Lower leg skin (tissue), 4 donors: ENCODE measurements at regions not wholly inside any gene's neighbourhood (a gene's known extent, or its start where the extent isn't known, plus 50 kb on each side); places are given as distances from the start of the nearest gene placed in this dataset.

ENCODE experiments used
- DNase-seq, 2 donors: peaks; one replicate each; pipeline ENCODE4 v3.0.0-alpha.2; 2019; ENCODE audit warnings: low spot score in 2 of 2
- H3K4me3 ChIP-seq: fragments of 200-600 bp; sonication (generic); 2 replicates; pipeline ENCODE4 v1.5.1; 2017; ENCODE audit warnings: mild to moderate bottlenecking, low read depth; ENCODE audit not compliant: poor library complexity, severe bottlenecking
- CTCF ChIP-seq, 3 donors: fragments of 450-650 bp; IDR thresholded peaks; one replicate each; pipeline ENCODE4 v1.5.1; 2016; ENCODE audit warnings: antibody characterized with exemption in 3 of 3, mild to moderate bottlenecking in 3 of 3, moderate library complexity in 2 of 3
- POLR2A ChIP-seq, 2 donors: fragments of 450-650 bp; IDR thresholded peaks; one replicate each; pipeline ENCODE4 v1.6.1; 2016 to 2017; ENCODE audit warnings: antibody characterized with exemption in 2 of 2, mild to moderate bottlenecking in 1 of 2, moderate library complexity in 1 of 2
- WGBS, 2 donors: methylation state at CpG; one replicate each; pipeline ENCODE4 v1.1.5; 2018; 5-methylcytosine and 5-hydroxymethylcytosine counted together
- intact Hi-C: fragments of 100-400 bp; cut with DNase I; formaldehyde crosslinking; loops from one replicate; pipeline ENCODE4 v1.15.0; 2023; ENCODE audit warnings: low total_unique reads

GRCh38 chr6:53744321-53744720, 50.5 kb upstream of the LRRC1 start:
- no peak for DNase-seq
- H3K4me3 ChIP-seq = no peak overlapping the region
- intact Hi-C loops = no loop called here
- WGBS, 2 donors = 57 to 64% methylated on average over 4 of the region's 4 CpGs
- TF ChIP-seq POLR2A (IDR thresholded peaks at IDR 0.05) (no peak), CTCF (IDR thresholded peaks at IDR 0.05) (no peak)

GRCh38 chr6:53741034-53741823, 53.6 kb upstream of the LRRC1 start:
- TF ChIP-seq POLR2A (IDR thresholded peaks at IDR 0.05) = no peak
- no peak for TF ChIP-seq CTCF (IDR thresholded peaks at IDR 0.05)
- DNase-seq = no peak
- intact Hi-C loops = no loop called here
- 70 to 71% methylated on average over 10 of the region's 10 CpGs for WGBS, 2 donors
- no peak overlapping the region for H3K4me3 ChIP-seq

GRCh38 chr6:53737746-53738145, 57.1 kb upstream of the LRRC1 start:
- DNase-seq = no peak
- TF ChIP-seq CTCF (IDR thresholded peaks at IDR 0.05) = no peak
- no peak for TF ChIP-seq POLR2A (IDR thresholded peaks at IDR 0.05)
- intact Hi-C loops = no loop called here
- H3K4me3 ChIP-seq = no peak overlapping the region
- WGBS, 2 donors = 75 to 84% methylated on average over 3 of the region's 3 CpGs

GRCh38 chr6:53735896-53736295, 58.9 kb upstream of the LRRC1 start:
- no peak for TF ChIP-seq POLR2A (IDR thresholded peaks at IDR 0.05)
- TF ChIP-seq CTCF (IDR thresholded peaks at IDR 0.05) = no peak
- no peak overlapping the region for H3K4me3 ChIP-seq
- WGBS, 2 donors = 85 to 89% methylated on average over 4 of the region's 4 CpGs
- DNase-seq = no peak
- intact Hi-C loops = no loop called here

GRCh38 chr6:53734473-53735299, 60.1 kb upstream of the LRRC1 start:
- no peak overlapping the region for H3K4me3 ChIP-seq
- intact Hi-C loops = no loop called here
- DNase-seq = no peak
- TF ChIP-seq CTCF (IDR thresholded peaks at IDR 0.05) = no peak
- no peak for TF ChIP-seq POLR2A (IDR thresholded peaks at IDR 0.05)
- WGBS, 2 donors = 45 to 60% methylated on average over 13 of the region's 13 CpGs
